RWPE2 (cell line): ENCODE measurements at regions not wholly inside any gene's neighbourhood (a gene's known extent, or its start where the extent isn't known, plus 50 kb on each side); places are given as distances from the start of the nearest gene placed in this dataset.

Source experiments
- ATAC-seq: fragments of 200-7000 bp; cut with Tn5 transposase; 3 replicates; pipeline ENCODE4 v1.9.1; 2021; ENCODE audit warnings: low read depth
- DNase-seq: peaks from one replicate; pipeline ENCODE4 v3.0.0-alpha.2; 2020; ENCODE audit warnings: low spot score
- H3K27ac ChIP-seq: fragments of 450-650 bp; 2 replicates; pipeline ENCODE4 v1.5.1; 2017; ENCODE audit warnings: mild to moderate bottlenecking; ENCODE audit not compliant: poor library complexity, severe bottlenecking
- H3K27me3 ChIP-seq: fragments of 250-450 bp; sonication (Bioruptor Pico); 2 replicates; pipeline ENCODE4 v1.5.1; 2021; ENCODE audit warnings: mild to moderate bottlenecking, moderate library complexity; ENCODE audit not compliant: insufficient read depth, poor library complexity, severe bottlenecking
- H3K36me3 ChIP-seq: fragments of 250-450 bp; sonication (Bioruptor Pico); 2 replicates; pipeline ENCODE4 v1.5.1; 2020; ENCODE audit warnings: low read depth, mild to moderate bottlenecking, moderate library complexity
- H3K4me1 ChIP-seq: fragments of 250-450 bp; sonication (Bioruptor Pico); 2 replicates; pipeline ENCODE4 v1.5.1; 2021; ENCODE audit warnings: mild to moderate bottlenecking, moderate library complexity; ENCODE audit not compliant: insufficient read depth, poor library complexity, severe bottlenecking
- H3K4me3 ChIP-seq: fragments of 250-450 bp; sonication (Bioruptor Pico); 2 replicates; pipeline ENCODE4 v1.5.1; 2021; ENCODE audit warnings: mild to moderate bottlenecking, moderate library complexity; ENCODE audit not compliant: severe bottlenecking
- H3K9me3 ChIP-seq: fragments of 250-450 bp; sonication (Bioruptor Pico); 2 replicates; pipeline ENCODE4 v1.5.1; 2021; ENCODE audit warnings: mild to moderate bottlenecking, moderate library complexity; ENCODE audit not compliant: severe bottlenecking
- TF ChIP-seq, protein P1 (sequence below): fragments of 450-650 bp; IDR thresholded peaks from one replicate; pipeline ENCODE4 v1.5.1; 2017; ENCODE audit warnings: mild to moderate bottlenecking, moderate library complexity; ENCODE audit not compliant: poor library complexity, severe bottlenecking

GRCh38 chr7:144937199-144937598 is 101.3 kb upstream of the TPK1 start:
- no peak for ATAC-seq
- TF ChIP-seq, protein P1, sequence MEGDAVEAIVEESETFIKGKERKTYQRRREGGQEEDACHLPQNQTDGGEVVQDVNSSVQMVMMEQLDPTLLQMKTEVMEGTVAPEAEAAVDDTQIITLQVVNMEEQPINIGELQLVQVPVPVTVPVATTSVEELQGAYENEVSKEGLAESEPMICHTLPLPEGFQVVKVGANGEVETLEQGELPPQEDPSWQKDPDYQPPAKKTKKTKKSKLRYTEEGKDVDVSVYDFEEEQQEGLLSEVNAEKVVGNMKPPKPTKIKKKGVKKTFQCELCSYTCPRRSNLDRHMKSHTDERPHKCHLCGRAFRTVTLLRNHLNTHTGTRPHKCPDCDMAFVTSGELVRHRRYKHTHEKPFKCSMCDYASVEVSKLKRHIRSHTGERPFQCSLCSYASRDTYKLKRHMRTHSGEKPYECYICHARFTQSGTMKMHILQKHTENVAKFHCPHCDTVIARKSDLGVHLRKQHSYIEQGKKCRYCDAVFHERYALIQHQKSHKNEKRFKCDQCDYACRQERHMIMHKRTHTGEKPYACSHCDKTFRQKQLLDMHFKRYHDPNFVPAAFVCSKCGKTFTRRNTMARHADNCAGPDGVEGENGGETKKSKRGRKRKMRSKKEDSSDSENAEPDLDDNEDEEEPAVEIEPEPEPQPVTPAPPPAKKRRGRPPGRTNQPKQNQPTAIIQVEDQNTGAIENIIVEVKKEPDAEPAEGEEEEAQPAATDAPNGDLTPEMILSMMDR: no peak

DNA sequence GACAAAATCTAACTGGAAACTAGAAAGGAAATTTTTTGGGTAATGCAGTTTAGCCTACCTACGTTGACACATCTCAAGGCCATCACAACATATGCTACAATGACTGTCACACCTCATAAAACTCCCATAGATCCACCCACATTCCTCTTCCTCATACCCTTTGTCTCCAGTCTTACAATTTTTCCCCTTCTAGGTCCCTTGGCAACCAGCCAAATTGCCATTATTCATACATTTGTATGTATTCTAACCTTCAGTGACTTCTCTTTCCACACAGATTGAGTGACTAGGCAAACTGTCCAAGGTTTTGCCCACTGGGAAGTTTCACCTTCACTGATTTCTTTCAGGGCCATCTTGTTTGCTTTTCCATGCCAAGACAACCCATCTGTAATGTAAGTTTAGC is 100.5 kb upstream of the TPK1 start:
- Histone ChIP-seq H3K4me1 (no peaks in the 10 kb centered on the region), H3K27ac (no peak overlapping the region), H3K36me3 (no peaks in the 10 kb centered on the region), H3K27me3 (no peaks in the 10 kb centered on the region), H3K4me3 (no peak overlapping the region), H3K9me3 (no peaks in the 10 kb centered on the region)
- ATAC-seq (no peak), DNase-seq (no peak)
- TF ChIP-seq, protein P1: no peak

More at GRCh38 chr7:144937199-144937598, 101.3 kb upstream of the TPK1 start:
- no peaks in the 10 kb centered on the region for H3K27me3 ChIP-seq
- H3K27ac ChIP-seq: no peak overlapping the region
- no peaks in the 10 kb centered on the region for H3K4me1 ChIP-seq
- no peak overlapping the region for H3K4me3 ChIP-seq
- no peak for DNase-seq
- H3K36me3 ChIP-seq: no peaks in the 10 kb centered on the region
- H3K9me3 ChIP-seq: no peaks in the 10 kb centered on the region

GRCh38 chr7:144910411-144910810 is 74.6 kb upstream of the TPK1 start:
- no peak overlapping the region for H3K4me3 ChIP-seq
- ATAC-seq (no peak), DNase-seq (no peak)
- H3K36me3 ChIP-seq: no peaks in the 10 kb centered on the region
- H3K27ac ChIP-seq: no peak overlapping the region
- H3K9me3 ChIP-seq: no peaks in the 10 kb centered on the region
- H3K27me3 ChIP-seq: peaks cover 3% of the 10 kb centered on the region
- TF ChIP-seq, protein P1: no peak
- no peaks in the 10 kb centered on the region for H3K4me1 ChIP-seq

GRCh38 chr7:144908943-144909556 is 73.2 kb upstream of the TPK1 start:
- H3K27ac ChIP-seq: no peak overlapping the region
- TF ChIP-seq, protein P1: no peak
- DNase-seq: no peak
- ATAC-seq: no peak
- H3K27me3 ChIP-seq: peaks cover 3% of the 10 kb centered on the region
- no peaks in the 10 kb centered on the region for H3K36me3 ChIP-seq
- H3K9me3 ChIP-seq: no peaks in the 10 kb centered on the region
- no peaks in the 10 kb centered on the region for H3K4me1 ChIP-seq
- H3K4me3 ChIP-seq: no peak overlapping the region

GRCh38 chr7:144908324-144908723 is 72.5 kb upstream of the TPK1 start:
- Histone ChIP-seq H3K36me3 (no peaks in the 10 kb centered on the region), H3K4me3 (no peak overlapping the region), H3K27me3 (peaks cover 3% of the 10 kb centered on the region), H3K9me3 (no peaks in the 10 kb centered on the region), H3K27ac (no peak overlapping the region), H3K4me1 (no peaks in the 10 kb centered on the region)
- TF ChIP-seq, protein P1: no peak
- DNase-seq (no peak), ATAC-seq (no peak)
